IMR-90 (cell line): ENCODE measurements at regions not wholly inside any gene's neighbourhood (a gene's known extent, or its start where the extent isn't known, plus 50 kb on each side); places are given as distances from the start of the nearest gene placed in this dataset.

Source experiments
- ATAC-seq: fragments of 200-7000 bp; cut with Tn5 transposase; 2 replicates; pipeline ENCODE4 v1.9.1; 2020; ENCODE audit warnings: low read depth, mild to moderate bottlenecking, moderate library complexity
- BruUV-seq: library from RNA; stranded (reverse); fragments of 400-500 nt; replicated peaks from 2 replicates; lab custom pipeline; 2021; lab: Mats Ljungman, UMichigan
- CTCF ChIA-PET: fragments of 300-600 bp; formaldehyde crosslinking; extraction: SDS; loops from one replicate; lab custom pipeline; 2021; ENCODE audit warnings: antibody characterized with exemption; lab: Yijun Ruan, JAX
- POLR2A ChIA-PET: fragments of 300-600 bp; sonication (Branson Sonifier 250); formaldehyde crosslinking; loops from one replicate; lab custom pipeline; 2022; ENCODE audit warnings: antibody characterized with exemption; ENCODE audit not compliant: unreplicated experiment; lab: Charles Lee
- DNase-seq: peaks from one replicate; pipeline ENCODE4 v3.0.0; 2013
- H2AFZ ChIP-seq: replicated peaks from 2 replicates; pipeline ENCODE3; 2013; ENCODE audit warnings: low read length, mild to moderate bottlenecking; ENCODE audit not compliant: poor library complexity
- H2AK5ac ChIP-seq: 2 replicates; pipeline ENCODE4 v1.6.1; 2013; ENCODE audit warnings: low read depth, low read length, inconsistent platforms
- H2AK9ac ChIP-seq: replicated peaks from 2 replicates; pipeline ENCODE3; 2013; ENCODE audit warnings: mild to moderate bottlenecking, low read depth, low read length, moderate library complexity; ENCODE audit not compliant: poor library complexity
- H2BK120ac ChIP-seq: 2 replicates; pipeline ENCODE4 v1.6.1; 2013; ENCODE audit warnings: low read depth, low read length, inconsistent platforms
- H2BK15ac ChIP-seq: 3 replicates; pipeline ENCODE4 v1.6.1; 2013; ENCODE audit warnings: low read depth, low read length, inconsistent platforms
- H2BK20ac ChIP-seq: 2 replicates; pipeline ENCODE4 v1.6.1; 2013; ENCODE audit warnings: low read depth, mild to moderate bottlenecking, inconsistent platforms, low read length, moderate library complexity
- H2BK5ac ChIP-seq: 2 replicates; pipeline ENCODE4 v1.6.1; 2013; ENCODE audit warnings: mild to moderate bottlenecking, low read depth, low read length, inconsistent platforms; ENCODE audit not compliant: poor library complexity, severe bottlenecking
- H3K14ac ChIP-seq: replicated peaks from 2 replicates; pipeline ENCODE4 v1.6.1; 2013; ENCODE audit warnings: low read depth, low read length, inconsistent platforms
- H3K18ac ChIP-seq: 2 replicates; pipeline ENCODE4 v1.6.1; 2013; ENCODE audit warnings: low read depth, low read length, control low read depth
- H3K23ac ChIP-seq: 2 replicates; pipeline ENCODE4 v1.6.1; 2013; ENCODE audit warnings: low read depth, low read length, inconsistent platforms
- H3K27ac ChIP-seq: 2 replicates; pipeline ENCODE4 v1.5.1; 2013; ENCODE audit warnings: mild to moderate bottlenecking, control low read depth, low read length; ENCODE audit not compliant: insufficient read depth
- H3K27me3 ChIP-seq: 2 replicates; pipeline ENCODE4 v1.6.1; 2013; ENCODE audit warnings: low read length; ENCODE audit not compliant: control insufficient read depth, insufficient read depth
- H3K36me3 ChIP-seq: 2 replicates; pipeline ENCODE4 v1.6.1; 2013; ENCODE audit warnings: low read length, mixed read lengths; ENCODE audit not compliant: control insufficient read depth, insufficient read depth
- H3K4ac ChIP-seq: 2 replicates; pipeline ENCODE4 v1.6.1; 2013; ENCODE audit warnings: low read depth, low read length, inconsistent platforms
- H3K4me1 ChIP-seq: 2 replicates; pipeline ENCODE4 v1.6.1; 2013; ENCODE audit warnings: low read length, mixed read lengths; ENCODE audit not compliant: control insufficient read depth, insufficient read depth
- H3K4me2 ChIP-seq: 2 replicates; pipeline ENCODE4 v1.6.1; 2013; ENCODE audit warnings: low read depth, mild to moderate bottlenecking, control low read depth, low read length, moderate library complexity
- H3K4me3 ChIP-seq: 2 replicates; pipeline ENCODE4 v1.5.1; 2013; ENCODE audit warnings: low read depth, mild to moderate bottlenecking, control low read depth, low read length, moderate library complexity; ENCODE audit not compliant: insufficient read depth
- H3K56ac ChIP-seq: 2 replicates; pipeline ENCODE4 v1.6.1; 2013; ENCODE audit warnings: low read length, inconsistent platforms; ENCODE audit not compliant: insufficient read depth; ENCODE audit errors: extremely low read depth
- H3K79me1 ChIP-seq, 2 experiments: 2 replicates each; pipeline ENCODE4 v1.6.1; 2013; ENCODE audit warnings: low read length in 2 of 2, inconsistent platforms in 1 of 2, low read depth in 1 of 2
- H3K9ac ChIP-seq: 2 replicates; pipeline ENCODE4 v1.6.1; 2013; ENCODE audit warnings: low read depth, low read length, control low read depth
- H3K9me1 ChIP-seq: 2 replicates; pipeline ENCODE4 v1.6.1; 2013; ENCODE audit warnings: low read length, inconsistent platforms; ENCODE audit not compliant: insufficient read depth
- H3K9me3 ChIP-seq: 2 replicates; pipeline ENCODE4 v1.6.1; 2013; ENCODE audit warnings: low read length; ENCODE audit not compliant: control insufficient read depth, insufficient read depth
- H4K20me1 ChIP-seq: 2 replicates; pipeline ENCODE4 v1.6.1; 2013; ENCODE audit warnings: low read length, inconsistent platforms; ENCODE audit not compliant: insufficient read depth
- H4K5ac ChIP-seq: 2 replicates; pipeline ENCODE4 v1.6.1; 2013; ENCODE audit warnings: mild to moderate bottlenecking, low read depth, low read length, control low read depth
- H4K8ac ChIP-seq, 2 experiments: 2 replicates each; pipeline ENCODE4 v1.6.1; 2013; ENCODE audit warnings: low read depth in 2 of 2, low read length in 2 of 2, control low read depth in 1 of 2, inconsistent platforms in 1 of 2
- H4K91ac ChIP-seq: 2 replicates; pipeline ENCODE4 v1.6.1; 2013; ENCODE audit warnings: low read depth, low read length, inconsistent platforms; ENCODE audit not compliant: insufficient read depth
- BHLHE40 ChIP-seq: fragments of 150-350 bp; IDR thresholded peaks from 2 replicates; pipeline ENCODE4 v1.6.1; 2016; ENCODE audit warnings: mild to moderate bottlenecking, low read depth, low read length
- CEBPB ChIP-seq: IDR thresholded peaks from 2 replicates; pipeline ENCODE4 v1.6.1; 2012; ENCODE audit warnings: low read depth, low read length, improper control_type of control experiment
- CHD1 ChIP-seq: IDR thresholded peaks from 2 replicates; pipeline ENCODE4 v1.6.1; 2012; ENCODE audit warnings: low read depth, low read length, improper control_type of control experiment
- ELK1 ChIP-seq: fragments of 150-350 bp; IDR thresholded peaks from 2 replicates; pipeline ENCODE4 v1.6.1; 2016; ENCODE audit warnings: low read depth, mild to moderate bottlenecking, low read length, moderate library complexity, borderline replicate concordance
- FOS ChIP-seq: fragments of 150-350 bp; IDR thresholded peaks from 2 replicates; pipeline ENCODE4 v1.6.1; 2016; ENCODE audit warnings: low read depth, low read length
- MAFK ChIP-seq: IDR thresholded peaks from 2 replicates; pipeline ENCODE4 v1.6.1; 2012; ENCODE audit warnings: low read depth, low read length, improper control_type of control experiment
- MAZ ChIP-seq: IDR thresholded peaks from 2 replicates; pipeline ENCODE4 v1.6.1; 2012; ENCODE audit warnings: low read depth, mild to moderate bottlenecking, low read length, improper control_type of control experiment, moderate library complexity, borderline replicate concordance
- MXI1 ChIP-seq: IDR thresholded peaks from 2 replicates; pipeline ENCODE4 v1.6.1; 2012; ENCODE audit warnings: low read depth, mild to moderate bottlenecking, low read length, moderate library complexity, borderline replicate concordance
- NFE2L2 ChIP-seq: fragments of 150-350 bp; IDR thresholded peaks from 2 replicates; pipeline ENCODE4 v1.6.1; 2016; ENCODE audit warnings: low read depth, mild to moderate bottlenecking, low read length
- POLR2A ChIP-seq: IDR thresholded peaks from 2 replicates; pipeline ENCODE4 v1.6.1; 2012; ENCODE audit warnings: mild to moderate bottlenecking, low read depth, low read length
- RAD21 ChIP-seq: IDR thresholded peaks from 2 replicates; pipeline ENCODE4 v1.6.1; 2012; ENCODE audit warnings: low read length, improper control_type of control experiment
- RCOR1 ChIP-seq: IDR thresholded peaks from 2 replicates; pipeline ENCODE4 v1.6.1; 2012; ENCODE audit warnings: mild to moderate bottlenecking, low read length, improper control_type of control experiment; ENCODE audit not compliant: insufficient replicate concordance
- RFX5 ChIP-seq: IDR thresholded peaks from 2 replicates; pipeline ENCODE4 v1.8.0; 2012; ENCODE audit warnings: low read depth, mild to moderate bottlenecking, low read length, moderate library complexity
- SMC3 ChIP-seq: fragments of 150-350 bp; IDR thresholded peaks from 2 replicates; pipeline ENCODE4 v1.6.1; 2016; ENCODE audit warnings: low read depth, mild to moderate bottlenecking, antibody characterized with exemption, low read length, moderate library complexity
- WGBS, 2 experiments: methylation state at CpG; one replicate each; pipeline versions ENCODE4 v1.1.5 to v1.1.7; 2013; ENCODE audit warnings: missing lambda C conversion rate in 2 of 2; ENCODE audit not compliant: insufficient read length in 1 of 2; ENCODE audit errors: extremely low coverage in 2 of 2; 5-methylcytosine and 5-hydroxymethylcytosine counted together
- dilution Hi-C: fragments of 300-500 bp; cut with HindIII; formaldehyde crosslinking; loops from one replicate; pipeline ENCODE4 v1.14.3; 2018; ENCODE audit warnings: low sequenced_read_pairs; ENCODE audit not compliant: unreplicated experiment
- in situ Hi-C: fragments of 300-500 bp; cut with MboI; formaldehyde crosslinking; loops from 3 replicates; pipeline ENCODE4 v1.14.3; 2019; ENCODE audit warnings: low sequenced_read_pairs, inconsistent platforms, mixed read lengths
- intact Hi-C: fragments of 100-400 bp; cut with micrococcal nuclease; formaldehyde crosslinking; loops from 2 replicates; pipeline ENCODE4 v1.10.0; 2022
- TF ChIP-seq, protein P1 (sequence below): fragments of 150-350 bp; IDR thresholded peaks from 2 replicates; pipeline ENCODE4 v1.6.1; 2017; ENCODE audit warnings: mild to moderate bottlenecking, antibody characterized with exemption, low read length, low read depth
- TF ChIP-seq, protein P2 (sequence below): conservative IDR thresholded peaks from 2 replicates; pipeline ENCODE4 v1.5.1; 2012; ENCODE audit warnings: mild to moderate bottlenecking, low read depth, low read length, improper control_type of control experiment

DNA sequence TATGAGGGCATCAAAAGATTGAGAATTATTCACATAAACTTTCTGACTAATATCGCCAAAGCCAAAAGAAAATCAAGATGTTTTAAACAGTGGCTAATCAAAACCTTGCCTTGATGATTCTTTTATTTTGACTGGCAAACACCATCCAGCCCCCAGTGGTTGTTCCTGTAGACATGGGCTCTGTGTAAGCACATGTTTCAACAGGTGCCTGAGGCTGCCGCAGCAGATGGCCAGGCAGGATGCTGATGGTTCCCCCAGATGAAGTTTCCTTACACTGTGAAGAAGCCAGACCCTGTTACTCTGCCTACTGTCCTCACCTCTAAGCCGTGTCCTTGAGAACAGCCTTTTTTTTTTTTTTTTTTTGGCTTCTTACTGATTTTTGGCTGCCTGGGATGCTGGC, 146.5 kb downstream of the RAB11FIP2 start:
- H3K4me3 ChIP-seq, result no peak overlapping the region
- no TSS peak for BruUV-seq
- H2AFZ ChIP-seq, result no peak overlapping the region
- H3K9me1 ChIP-seq, result no peaks in the 10 kb centered on the region
- H3K36me3 ChIP-seq, result no peaks in the 10 kb centered on the region
- no peak overlapping the region for H2AK9ac ChIP-seq
- H4K20me1 ChIP-seq, result no peaks in the 10 kb centered on the region
- in situ Hi-C loops, result no loop called here
- ChIA-PET POLR2A (no interaction called here), CTCF (no interaction called here)
- H3K14ac ChIP-seq, result no peak overlapping the region
- H4K8ac ChIP-seq, result no peak overlapping the region
- intact Hi-C loops, result no loop called here
- no peak overlapping the region for H3K27ac ChIP-seq
- H3K9ac ChIP-seq, result no peak overlapping the region
- no peak overlapping the region for H3K18ac ChIP-seq
- H3K9me3 ChIP-seq, result peaks cover 6% of the 10 kb centered on the region
- H3K56ac ChIP-seq, result no peak overlapping the region
- no peak for TF ChIP-seq MAFK
- TF ChIP-seq MXI1, result no peak
- TF ChIP-seq, protein P1, sequence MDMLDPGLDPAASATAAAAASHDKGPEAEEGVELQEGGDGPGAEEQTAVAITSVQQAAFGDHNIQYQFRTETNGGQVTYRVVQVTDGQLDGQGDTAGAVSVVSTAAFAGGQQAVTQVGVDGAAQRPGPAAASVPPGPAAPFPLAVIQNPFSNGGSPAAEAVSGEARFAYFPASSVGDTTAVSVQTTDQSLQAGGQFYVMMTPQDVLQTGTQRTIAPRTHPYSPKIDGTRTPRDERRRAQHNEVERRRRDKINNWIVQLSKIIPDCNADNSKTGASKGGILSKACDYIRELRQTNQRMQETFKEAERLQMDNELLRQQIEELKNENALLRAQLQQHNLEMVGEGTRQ, result no peak
- no peak for TF ChIP-seq MAZ
- no peak for TF ChIP-seq ELK1
- TF ChIP-seq RFX5, result no peak
- TF ChIP-seq CHD1, result no peak
- TF ChIP-seq CEBPB, result no peak
- TF ChIP-seq SMC3, result no peak
- no peak for TF ChIP-seq BHLHE40
- TF ChIP-seq POLR2A, result no peak
- TF ChIP-seq RCOR1, result no peak
- no peak for TF ChIP-seq NFE2L2
- no peak for TF ChIP-seq RAD21
- TF ChIP-seq FOS, result no peak
- TF ChIP-seq, protein P2, sequence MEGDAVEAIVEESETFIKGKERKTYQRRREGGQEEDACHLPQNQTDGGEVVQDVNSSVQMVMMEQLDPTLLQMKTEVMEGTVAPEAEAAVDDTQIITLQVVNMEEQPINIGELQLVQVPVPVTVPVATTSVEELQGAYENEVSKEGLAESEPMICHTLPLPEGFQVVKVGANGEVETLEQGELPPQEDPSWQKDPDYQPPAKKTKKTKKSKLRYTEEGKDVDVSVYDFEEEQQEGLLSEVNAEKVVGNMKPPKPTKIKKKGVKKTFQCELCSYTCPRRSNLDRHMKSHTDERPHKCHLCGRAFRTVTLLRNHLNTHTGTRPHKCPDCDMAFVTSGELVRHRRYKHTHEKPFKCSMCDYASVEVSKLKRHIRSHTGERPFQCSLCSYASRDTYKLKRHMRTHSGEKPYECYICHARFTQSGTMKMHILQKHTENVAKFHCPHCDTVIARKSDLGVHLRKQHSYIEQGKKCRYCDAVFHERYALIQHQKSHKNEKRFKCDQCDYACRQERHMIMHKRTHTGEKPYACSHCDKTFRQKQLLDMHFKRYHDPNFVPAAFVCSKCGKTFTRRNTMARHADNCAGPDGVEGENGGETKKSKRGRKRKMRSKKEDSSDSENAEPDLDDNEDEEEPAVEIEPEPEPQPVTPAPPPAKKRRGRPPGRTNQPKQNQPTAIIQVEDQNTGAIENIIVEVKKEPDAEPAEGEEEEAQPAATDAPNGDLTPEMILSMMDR, result no peak
- no peak overlapping the region for H3K4me2 ChIP-seq
- no peak overlapping the region for H2BK20ac ChIP-seq
- H3K4ac ChIP-seq, result no peak overlapping the region
- no peak overlapping the region for H2BK5ac ChIP-seq
- no peak overlapping the region for H4K5ac ChIP-seq
- ATAC-seq, result no peak
- no CpG with 5 or more reads among the region's 3 CpGs for WGBS, 2 experiments
- no peak overlapping the region for H2AK5ac ChIP-seq
- no peak for DNase-seq
- H2BK15ac ChIP-seq, result no peak overlapping the region
- H3K79me1 ChIP-seq, result no peaks in the 10 kb centered on the region
- dilution Hi-C loops, result no loop called here
- no peak overlapping the region for H3K23ac ChIP-seq
- H3K27me3 ChIP-seq, result no peaks in the 10 kb centered on the region
- no peaks in the 10 kb centered on the region for H3K4me1 ChIP-seq
- H4K91ac ChIP-seq, result no peak overlapping the region
- H2BK120ac ChIP-seq, result no peak overlapping the region
